DOHH2 (cell line): ENCODE measurements at regions not wholly inside any gene's neighbourhood (a gene's known extent, or its start where the extent isn't known, plus 50 kb on each side); places are given as distances from the start of the nearest gene placed in this dataset.

ENCODE experiments used
- H3F3A ChIP-seq: fragments of 200-600 bp; sonication (generic), shearing (Covaris generic); 2 replicates; pipeline ENCODE4 v1.6.0; 2016; ENCODE audit warnings: antibody characterized with exemption, mild to moderate bottlenecking; ENCODE audit not compliant: control insufficient read depth, insufficient read depth
- H3K27ac ChIP-seq: fragments of 200-600 bp; sonication (generic); 2 replicates; pipeline ENCODE4 v1.5.1; 2014; ENCODE audit warnings: low read depth, mild to moderate bottlenecking, low read length, moderate library complexity
- H3K27me3 ChIP-seq: fragments of 200-600 bp; sonication (generic); 2 replicates; pipeline ENCODE4 v1.6.1; 2014; ENCODE audit warnings: mild to moderate bottlenecking, low read length, mixed read lengths; ENCODE audit not compliant: control insufficient read depth
- H3K36me3 ChIP-seq: fragments of 200-600 bp; sonication (generic); 2 replicates; pipeline ENCODE4 v1.6.1; 2014; ENCODE audit warnings: mild to moderate bottlenecking, low read length, moderate library complexity, mixed read lengths; ENCODE audit not compliant: control insufficient read depth
- H3K4me1 ChIP-seq: fragments of 200-600 bp; sonication (generic); 2 replicates; pipeline ENCODE4 v1.6.1; 2014; ENCODE audit warnings: mild to moderate bottlenecking, low read length, mixed read lengths; ENCODE audit not compliant: control insufficient read depth
- H3K4me2 ChIP-seq: fragments of 200-600 bp; sonication (generic); 2 replicates; pipeline ENCODE4 v1.6.0; 2014; ENCODE audit warnings: mild to moderate bottlenecking, low read length, moderate library complexity
- H3K4me3 ChIP-seq: fragments of 200-600 bp; sonication (generic); 2 replicates; pipeline ENCODE4 v1.5.1; 2014; ENCODE audit warnings: mild to moderate bottlenecking, low read length, mixed read lengths
- H3K79me2 ChIP-seq: fragments of 200-600 bp; sonication (generic); 2 replicates; pipeline ENCODE4 v1.6.1; 2014; ENCODE audit warnings: mild to moderate bottlenecking, low read length, mixed read lengths; ENCODE audit not compliant: control insufficient read depth
- H3K9me2 ChIP-seq: fragments of 200-600 bp; sonication (generic); replicated peaks from 2 replicates; pipeline ENCODE4 v1.6.1; 2014; ENCODE audit warnings: mild to moderate bottlenecking, low read length, mixed read lengths; ENCODE audit not compliant: control insufficient read depth
- H3K9me3 ChIP-seq: fragments of 200-600 bp; sonication (generic); 2 replicates; pipeline ENCODE4 v1.6.1; 2014; ENCODE audit warnings: antibody characterized with exemption, low read length, mixed read lengths; ENCODE audit not compliant: control insufficient read depth, insufficient read depth
- H4K20me1 ChIP-seq: fragments of 200-600 bp; sonication (generic); 2 replicates; pipeline ENCODE4 v1.6.0; 2014; ENCODE audit warnings: low read depth, mild to moderate bottlenecking, antibody characterized with exemption, low read length, moderate library complexity; ENCODE audit not compliant: control insufficient read depth, insufficient read depth
- CTCF ChIP-seq: fragments of 200-600 bp; sonication (generic); IDR thresholded peaks from one replicate; pipeline ENCODE4 v1.5.1; 2014; ENCODE audit warnings: antibody characterized with exemption, mild to moderate bottlenecking, low read depth, low read length; ENCODE audit not compliant: poor library complexity, severe bottlenecking
- EZH2phosphoT487 ChIP-seq: fragments of 200-600 bp; sonication (generic); IDR thresholded peaks from 2 replicates; pipeline ENCODE4 v1.6.1; 2017; ENCODE audit warnings: borderline replicate concordance, mild to moderate bottlenecking, antibody characterized with exemption, low read length, moderate library complexity, mixed read lengths

- H3K9me3 ChIP-seq = no peaks in the 10 kb centered on the region
- no peak overlapping the region for H3K27ac ChIP-seq
- H3F3A ChIP-seq = no peaks in the 10 kb centered on the region
- H3K4me2 ChIP-seq = no peak overlapping the region
- no peaks in the 10 kb centered on the region for H3K9me2 ChIP-seq
- TF ChIP-seq CTCF (no peak), EZH2phosphoT487 (no peak)
- peaks cover under 1% of the 10 kb centered on the region; the same call in 1 of the 2 replicates for H3K27me3 ChIP-seq
- H3K36me3 ChIP-seq = no peaks in the 10 kb centered on the region
- no peak overlapping the region for H3K4me3 ChIP-seq
- H3K79me2 ChIP-seq = no peaks in the 10 kb centered on the region
- no peaks in the 10 kb centered on the region for H3K4me1 ChIP-seq
- H4K20me1 ChIP-seq = no peaks in the 10 kb centered on the region
These were observed 130.1 kb upstream of the TLR4 start for GRCh38 chr9:117574099-117574498.

- no peaks in the 10 kb centered on the region for H3F3A ChIP-seq
- no peaks in the 10 kb centered on the region for H3K9me3 ChIP-seq
- no peak overlapping the region for H3K4me2 ChIP-seq
- no peak overlapping the region for H3K4me3 ChIP-seq
- no peaks in the 10 kb centered on the region for H4K20me1 ChIP-seq
- H3K79me2 ChIP-seq = no peaks in the 10 kb centered on the region
- no peak overlapping the region for H3K27ac ChIP-seq
- H3K4me1 ChIP-seq = no peaks in the 10 kb centered on the region
- no peaks in the 10 kb centered on the region for H3K9me2 ChIP-seq
- peaks cover 9% of the 10 kb centered on the region for H3K27me3 ChIP-seq
- no peaks in the 10 kb centered on the region for H3K36me3 ChIP-seq
- TF ChIP-seq CTCF (no peak), EZH2phosphoT487 (no peak)
These were observed 139.4 kb upstream of the TLR4 start for GRCh38 chr9:117564839-117565238.

GRCh38 chr9:117561761-117562160 is 142.4 kb upstream of the TLR4 start:
- Histone ChIP-seq H3K4me2 (no peak overlapping the region), H4K20me1 (no peaks in the 10 kb centered on the region), H3K9me2 (no peaks in the 10 kb centered on the region), H3K79me2 (no peaks in the 10 kb centered on the region), H3K27ac (no peak overlapping the region), H3K27me3 (peaks cover 2% of the 10 kb centered on the region; the same call in 1 of the 2 replicates), H3K9me3 (no peaks in the 10 kb centered on the region), H3K4me3 (no peak overlapping the region), H3K4me1 (no peaks in the 10 kb centered on the region), H3K36me3 (no peaks in the 10 kb centered on the region), H3F3A (no peaks in the 10 kb centered on the region)
- TF ChIP-seq CTCF (no peak), EZH2phosphoT487 (no peak)
